G401 (cell line): ENCODE measurements at regions not wholly inside any gene's neighbourhood (a gene's known extent, or its start where the extent isn't known, plus 50 kb on each side); places are given as distances from the start of the nearest gene placed in this dataset.
A peak's percentile ranks its signal among the peaks of the same experiment; 100 is the strongest.
"Not testable (repeated sequence)": the region's sequence is repeated elsewhere in the genome, so short reads cannot be mapped to it uniquely, and the experiment has no call there.

Source experiments
- DNase-seq: peaks from one replicate; pipeline ENCODE4 v3.0.0-alpha.2; 2015; ENCODE audit warnings: low spot score
- in situ Hi-C: cut with HindIII; loops from 2 replicates; pipeline ENCODE4 v1.10.0; 2016; ENCODE audit warnings: low sequenced_read_pairs, mixed read lengths

GRCh38 chr5:51997500-51997899, 614.3 kb downstream of the ISL1 start:
- in situ Hi-C loops: no loop called here
- DNase-seq: no peak

- DNase-seq: no peak
- in situ Hi-C loops: no loop called here
Measured at GRCh38 chr5:51997949-51998348, 614.7 kb downstream of the ISL1 start.

- in situ Hi-C loops: no loop called here
- DNase-seq: peak; percentile 42
Measured at GRCh38 chr5:52007230-52007858, 624.1 kb downstream of the ISL1 start.

GRCh38 chr5:52010454-52010853, 627.2 kb downstream of the ISL1 start:
- no peak for DNase-seq
- in situ Hi-C loops: no loop called here

GRCh38 chr5:52013523-52013922, 630.3 kb downstream of the ISL1 start:
- no peak for DNase-seq
- in situ Hi-C loops: no loop called here

GRCh38 chr5:52015760-52016159, 632.5 kb downstream of the ISL1 start:
- in situ Hi-C loops: no loop called here
- no peak for DNase-seq

- in situ Hi-C loops: no loop called here
- no peak for DNase-seq
Measured at GRCh38 chr5:52017567-52017966, 634.3 kb downstream of the ISL1 start.

DNA sequence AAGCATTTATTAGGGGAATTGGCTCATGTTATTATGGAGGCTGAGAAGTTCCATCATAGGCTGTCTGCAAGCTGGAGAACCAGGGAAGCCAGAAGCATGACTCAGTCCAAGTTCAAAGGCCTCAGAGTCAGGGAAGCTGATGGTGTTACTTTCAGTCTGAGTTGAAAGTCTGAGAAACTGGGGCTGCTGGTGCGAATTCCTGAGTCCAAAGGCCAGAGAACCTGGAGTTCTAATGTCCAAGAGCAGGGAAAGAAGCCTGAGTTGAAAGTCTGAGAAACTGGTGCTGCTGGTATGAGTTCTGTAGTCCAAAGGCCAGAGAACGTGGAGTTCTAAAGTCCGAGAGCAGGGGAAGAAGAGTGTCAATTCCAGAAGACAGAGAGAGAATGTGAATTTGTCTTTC, 641.1 kb downstream of the ISL1 start:
- no peak for DNase-seq
- in situ Hi-C loops: no loop called here

DNA sequence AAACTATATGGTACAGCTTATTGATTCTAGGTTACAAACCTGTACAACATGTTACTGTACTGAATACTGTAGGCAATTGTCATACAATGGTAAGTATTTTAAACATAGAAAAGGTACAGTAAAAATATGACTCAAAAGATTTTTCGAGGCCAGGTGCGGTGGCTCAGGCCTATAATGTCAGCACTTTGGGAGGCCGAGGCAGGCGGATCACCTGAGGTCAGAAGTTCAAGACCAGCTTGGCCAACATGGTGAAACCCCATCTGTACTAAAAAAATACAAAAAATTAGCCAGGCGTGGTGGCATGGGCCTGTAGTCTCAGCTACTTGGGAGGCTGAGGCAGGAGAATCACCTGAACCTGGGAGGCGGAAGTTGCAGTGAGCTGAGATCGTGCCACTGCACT, 646.6 kb downstream of the ISL1 start:
- in situ Hi-C loops: not testable (repeated sequence)

GRCh38 chr5:52041842-52042241, 658.6 kb downstream of the ISL1 start:
- no peak for DNase-seq
- in situ Hi-C loops: no loop called here

More for the DNA sequence above, 646.6 kb downstream of the ISL1 start:
- not testable (repeated sequence) for DNase-seq

DNA sequence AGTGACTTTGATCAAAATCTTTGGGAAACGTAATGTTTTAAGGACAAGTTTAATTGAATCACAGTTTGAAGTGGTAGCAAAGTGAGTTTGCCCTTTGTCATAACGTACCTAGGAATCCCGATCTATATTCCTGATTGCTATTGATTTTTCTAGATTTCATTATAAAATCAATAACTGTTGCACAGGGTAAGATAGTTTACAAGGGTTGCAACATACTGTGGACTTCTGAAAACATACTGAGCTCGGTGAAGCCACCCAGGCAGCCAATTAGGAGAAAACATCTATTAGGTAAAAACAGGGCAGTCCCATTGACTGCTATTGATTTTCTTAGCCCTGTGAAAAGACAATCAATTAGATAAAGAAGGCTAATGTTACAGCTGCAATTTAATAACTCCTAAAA, 659.9 kb downstream of the ISL1 start:
- in situ Hi-C loops: no loop called here
- no peak for DNase-seq

DNA sequence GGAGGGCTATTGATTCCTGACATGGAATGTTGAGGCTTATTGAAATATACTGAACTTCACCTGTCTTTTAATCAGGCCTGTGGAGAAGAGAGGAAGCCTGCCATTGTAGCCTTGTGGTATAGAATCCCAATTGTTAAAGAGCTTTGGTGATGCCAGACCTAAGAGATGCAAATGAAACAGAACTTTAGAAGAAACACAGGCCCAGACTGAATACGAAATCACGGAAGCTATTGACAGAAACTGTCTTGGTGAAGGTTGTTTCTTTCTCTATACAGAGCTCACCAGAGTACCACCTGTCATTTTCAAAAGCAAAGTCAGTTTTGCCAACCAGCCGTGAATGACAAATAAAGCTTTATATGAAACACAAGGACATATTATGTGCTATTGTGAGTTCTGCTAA, 660.3 kb downstream of the ISL1 start:
- in situ Hi-C loops: no loop called here

GRCh38 chr5:52051759-52052158, 668.5 kb downstream of the ISL1 start:
- DNase-seq: no peak
- in situ Hi-C loops: no loop called here

More for the DNA sequence above, 660.3 kb downstream of the ISL1 start:
- DNase-seq: no peak

DNA sequence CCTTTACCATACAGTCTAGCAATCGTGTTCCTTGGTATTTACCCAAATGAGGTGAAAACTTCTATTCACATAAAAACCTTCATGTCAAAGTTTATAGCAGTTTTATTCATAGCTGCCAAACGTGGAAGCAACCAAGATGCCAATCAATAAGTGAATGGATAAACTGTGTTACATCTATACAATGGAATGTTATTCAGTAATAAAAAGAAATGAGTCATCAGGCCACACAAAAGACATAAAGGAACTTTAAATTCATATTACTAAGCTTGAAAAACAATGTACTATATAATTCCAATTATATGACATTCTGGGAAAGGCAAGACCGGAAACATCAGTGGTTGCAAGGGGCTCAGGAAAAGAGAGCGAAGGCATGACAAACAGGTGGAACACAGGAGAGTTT, 679.9 kb downstream of the ISL1 start:
- in situ Hi-C loops: no loop called here
- DNase-seq: no peak

GRCh38 chr5:52065182-52065581, 681.9 kb downstream of the ISL1 start:
- in situ Hi-C loops: no loop called here

GRCh38 chr5:52069997-52070396, 686.7 kb downstream of the ISL1 start:
- in situ Hi-C loops: no loop called here
- no peak for DNase-seq

More at GRCh38 chr5:52065182-52065581, 681.9 kb downstream of the ISL1 start:
- no peak for DNase-seq

DNA sequence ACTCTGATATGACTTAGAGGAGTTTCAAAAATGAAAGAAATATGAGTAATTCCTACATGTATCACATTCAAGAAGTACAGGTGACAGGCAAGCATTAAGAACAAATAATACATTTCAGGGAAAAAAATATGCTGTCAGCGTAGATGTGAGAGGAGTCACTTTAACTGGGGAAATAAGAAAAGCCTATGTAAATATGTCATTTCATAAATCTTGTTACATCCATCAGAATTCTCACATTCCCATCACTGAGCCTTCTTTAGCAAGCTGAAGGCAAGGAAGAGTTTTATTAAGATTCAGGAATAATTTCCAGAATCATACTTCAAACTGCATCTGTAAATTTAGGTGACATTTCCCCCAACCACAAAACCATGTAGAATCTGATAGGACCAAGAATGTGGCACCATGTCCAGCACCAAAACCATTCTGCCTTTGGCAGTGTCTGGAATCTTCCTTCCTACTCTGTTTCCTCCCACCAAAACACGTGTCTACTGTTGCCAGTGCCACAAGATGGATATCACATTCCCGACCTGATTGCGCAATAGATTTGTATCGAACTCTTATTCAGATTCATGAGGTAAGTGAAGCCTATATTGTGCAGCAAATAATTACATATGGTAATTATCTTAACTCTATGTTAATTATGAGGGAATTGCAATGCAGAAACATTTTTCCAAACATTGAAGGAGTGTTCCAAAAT, 690.9 kb downstream of the ISL1 start:
- in situ Hi-C loops: no loop called here

GRCh38 chr5:52077941-52078815, 694.9 kb downstream of the ISL1 start:
- in situ Hi-C loops: no loop called here

More for the DNA sequence above, 690.9 kb downstream of the ISL1 start:
- no peak for DNase-seq

DNA sequence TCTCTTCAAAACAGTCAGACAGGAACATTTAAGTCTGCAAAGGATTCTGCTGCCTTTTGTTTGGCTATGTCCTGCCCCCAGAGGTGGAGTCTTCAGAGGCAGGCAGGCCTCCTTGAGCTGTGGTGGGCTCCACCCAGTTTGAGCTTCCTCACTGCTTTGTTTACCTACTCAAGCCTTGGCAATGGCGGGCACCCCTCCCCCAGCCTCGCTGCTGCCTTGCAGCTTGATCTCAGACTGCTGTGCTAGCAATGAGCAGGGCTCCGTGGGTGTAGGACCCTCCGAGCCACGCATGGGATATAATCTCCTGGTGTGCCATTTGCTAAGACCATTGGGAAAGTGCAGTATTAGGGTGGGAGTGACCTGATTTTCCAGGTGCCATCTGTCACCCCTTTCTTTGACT, 685.4 kb upstream of the ITGA1 start:
- in situ Hi-C loops, DNase-seq: not testable (repeated sequence)

More at GRCh38 chr5:52077941-52078815, 694.9 kb downstream of the ISL1 start:
- DNase-seq: no peak
